A549 (cell line): ENCODE measurements at regions not wholly inside any gene's neighbourhood (a gene's known extent, or its start where the extent isn't known, plus 50 kb on each side); places are given as distances from the start of the nearest gene placed in this dataset.
A peak's percentile ranks its signal among the peaks of the same experiment; 100 is the strongest.

ENCODE experiments used
- ATAC-seq, 2 experiments: fragments of 200-7000 bp in 1 of 2; fragments of >200 bp in 1 of 2; cut with Nextera tagmentation in 1 of 2; cut with Tn5 transposase in 1 of 2; 3 replicates each; pipeline versions ENCODE4 v1.8.0 to v1.9.1; 2018 to 2020; ENCODE audit warnings: mild to moderate bottlenecking in 1 of 2, moderate library complexity in 1 of 2
- CTCF ChIA-PET: fragments of 300-600 bp; sonication (Branson Sonifier 250); formaldehyde crosslinking; extraction: SDS; loops from one replicate; lab custom pipeline; 2021; ENCODE audit warnings: antibody characterized with exemption, inconsistent platforms; lab: Yijun Ruan, JAX
- POLR2A ChIA-PET: fragments of 350-600 bp; formaldehyde crosslinking; extraction: SDS; loops from one replicate; lab custom pipeline; 2021; ENCODE audit warnings: antibody characterized with exemption, inconsistent platforms; lab: Yijun Ruan, JAX
- DNase-seq, 2 experiments: peaks; one replicate each; pipeline versions ENCODE4 v3.0.0 to v3.0.0-alpha.2; 2011 to 2016; ENCODE audit warnings: low read depth in 1 of 2, low spot score in 1 of 2
- FAIRE-seq: peaks from 2 replicates; lab custom pipeline; 2011; peaks lifted over from hg19 to GRCh38; lab: Jason Lieb, UNC
- H3K27ac ChIP-seq, 2 experiments: fragments of >200 bp; sonication (Bioruptor Twin); formaldehyde crosslinking; 3 replicates each; pipeline ENCODE4 v1.5.1; 2016 to 2017
- H3K4me1 ChIP-seq: fragments of >200 bp; sonication (Bioruptor Twin); formaldehyde crosslinking; 3 replicates; pipeline ENCODE4 v1.6.1; 2016
- H3K4me2 ChIP-seq: fragments of >200 bp; sonication (Bioruptor Twin); formaldehyde crosslinking; 3 replicates; pipeline ENCODE4 v1.6.1; 2016
- H3K4me3 ChIP-seq: fragments of >200 bp; sonication (Bioruptor Twin); formaldehyde crosslinking; 3 replicates; pipeline ENCODE4 v1.5.1; 2016
- H3K9me3 ChIP-seq: fragments of >200 bp; sonication (Bioruptor Twin); formaldehyde crosslinking; 3 replicates; pipeline ENCODE4 v1.6.1; 2016
- BCL3 ChIP-seq: fragments of >200 bp; sonication (Bioruptor Twin); formaldehyde crosslinking; IDR thresholded peaks from 3 replicates; pipeline ENCODE4 v1.6.1; 2016
- BHLHE40 ChIP-seq: IDR thresholded peaks from 2 replicates; pipeline ENCODE4 v1.6.1; 2012; ENCODE audit warnings: low read depth, low read length, inconsistent platforms
- CBX2 ChIP-seq: fragments of 200-600 bp; sonication (generic); IDR thresholded peaks from 2 replicates; pipeline ENCODE4 v1.6.1; 2016; ENCODE audit warnings: low read depth, mild to moderate bottlenecking, borderline replicate concordance
- CBX8 ChIP-seq: fragments of 200-600 bp; sonication (generic); IDR thresholded peaks from 2 replicates; pipeline ENCODE4 v1.6.1; 2016
- CEBPB ChIP-seq, 2 experiments: fragments of >200 bp in 1 of 2; sonication (Bioruptor Twin) in 1 of 2; formaldehyde crosslinking in 1 of 2; IDR thresholded peaks; 2 replicates each; pipeline ENCODE4 v1.6.1; 2012 to 2016
- CTCF ChIP-seq: fragments of >200 bp; sonication (Bioruptor Twin); formaldehyde crosslinking; IDR thresholded peaks from 3 replicates; pipeline ENCODE4 v1.5.1; 2016
- EHF ChIP-seq: fragments of 250-450 bp; sonication (Bioruptor Pico); IDR thresholded peaks from 2 replicates; pipeline ENCODE4 v1.5.0; 2020; ENCODE audit warnings: mild to moderate bottlenecking
- EP300 ChIP-seq, 2 experiments: fragments of >200 bp; sonication (Bioruptor Twin); formaldehyde crosslinking; IDR thresholded peaks; 2 replicates in 1 of 2; 3 replicates in 1 of 2; pipeline ENCODE4 v1.6.1; 2016 to 2017
- ESRRA ChIP-seq: fragments of 150-350 bp; IDR thresholded peaks from 2 replicates; pipeline ENCODE4 v1.6.1; 2014; ENCODE audit warnings: mild to moderate bottlenecking, low read length, borderline replicate concordance
- FOSL2 ChIP-seq, 2 experiments: fragments of 450-650 bp in 1 of 2; fragments of >200 bp in 1 of 2; sonication (Bioruptor Twin) in 1 of 2; formaldehyde crosslinking; IDR thresholded peaks; 2 replicates each; pipeline versions ENCODE4 v1.5.0 to v1.6.1; 2016 to 2020; ENCODE audit warnings: mild to moderate bottlenecking in 1 of 2, moderate library complexity in 1 of 2
- GATA3 ChIP-seq: IDR thresholded peaks from 2 replicates; pipeline ENCODE4 v1.6.1; 2012; ENCODE audit warnings: borderline replicate concordance
- HDAC2 ChIP-seq: fragments of 200-600 bp; sonication (generic); IDR thresholded peaks from 2 replicates; pipeline ENCODE4 v1.6.1; 2016
- HES2 ChIP-seq: fragments of >200 bp; sonication (Bioruptor Twin); formaldehyde crosslinking; IDR thresholded peaks from 2 replicates; pipeline ENCODE4 v1.6.1; 2016
- HOXA7 ChIP-seq: fragments of 250-450 bp; sonication (Bioruptor Pico); IDR thresholded peaks from 2 replicates; pipeline ENCODE4 v1.5.0; 2020; ENCODE audit warnings: mild to moderate bottlenecking, moderate library complexity
- HOXB13 ChIP-seq: fragments of 250-450 bp; sonication (Bioruptor Pico); IDR thresholded peaks from 2 replicates; pipeline ENCODE4 v1.5.0; 2020; ENCODE audit warnings: low read depth, mild to moderate bottlenecking, moderate library complexity
- JUN ChIP-seq, 2 experiments: fragments of >200 bp; sonication (Bioruptor Twin); formaldehyde crosslinking; IDR thresholded peaks; 2 replicates in 1 of 2; 3 replicates in 1 of 2; pipeline ENCODE4 v1.6.1; 2016 to 2017
- JUNB ChIP-seq: fragments of >200 bp; sonication (Bioruptor Twin); formaldehyde crosslinking; IDR thresholded peaks from 2 replicates; pipeline ENCODE4 v1.6.1; 2016
- KDM5A ChIP-seq: fragments of 200-600 bp; sonication (generic); IDR thresholded peaks from 2 replicates; pipeline ENCODE4 v1.6.1; 2016; ENCODE audit warnings: antibody characterized with exemption, mild to moderate bottlenecking
- MAZ ChIP-seq: fragments of 150-350 bp; IDR thresholded peaks from 2 replicates; pipeline ENCODE4 v1.6.1; 2014; ENCODE audit warnings: antibody characterized with exemption, low read depth, low read length, borderline replicate concordance
- NFE2L2 ChIP-seq: fragments of 150-350 bp; conservative IDR thresholded peaks from 2 replicates; pipeline ENCODE4 v1.6.1; 2014; ENCODE audit warnings: low read length
- RAD21 ChIP-seq, 2 experiments: fragments of >200 bp in 1 of 2; sonication (Bioruptor Twin) in 1 of 2; formaldehyde crosslinking in 1 of 2; IDR thresholded peaks in 1 of 2; conservative IDR thresholded peaks in 1 of 2; 2 replicates in 1 of 2; 3 replicates in 1 of 2; pipeline ENCODE4 v1.6.1; 2012 to 2018; ENCODE audit warnings: inconsistent platforms in 1 of 2
- RARB ChIP-seq: fragments of 250-450 bp; sonication (Bioruptor Pico); IDR thresholded peaks from 2 replicates; pipeline ENCODE4 v1.8.0; 2021; ENCODE audit warnings: mild to moderate bottlenecking, moderate library complexity
- RNF2 ChIP-seq: fragments of 200-600 bp; sonication (generic); IDR thresholded peaks from 2 replicates; pipeline ENCODE4 v1.6.1; 2016; ENCODE audit warnings: low read depth, mild to moderate bottlenecking, antibody characterized with exemption, moderate library complexity, borderline replicate concordance
- SMC3 ChIP-seq: fragments of >200 bp; sonication (Bioruptor Twin); formaldehyde crosslinking; IDR thresholded peaks from 3 replicates; pipeline ENCODE4 v1.6.1; 2018; ENCODE audit warnings: inconsistent platforms
- SREBF2 ChIP-seq: fragments of 450-650 bp; IDR thresholded peaks from 2 replicates; pipeline ENCODE4 v1.6.1; 2014; ENCODE audit warnings: mild to moderate bottlenecking, moderate library complexity
- TFCP2L1 ChIP-seq: fragments of 250-450 bp; sonication (Bioruptor Pico); IDR thresholded peaks from 2 replicates; pipeline ENCODE4 v1.5.0; 2021; ENCODE audit warnings: mild to moderate bottlenecking
- ZFP36 ChIP-seq: fragments of 450-650 bp; IDR thresholded peaks from 2 replicates; pipeline ENCODE4 v1.6.1; 2014; ENCODE audit warnings: borderline replicate concordance; ENCODE audit not compliant: partially characterized antibody
- WGBS: methylation state at CpG from one replicate; pipeline ENCODE4 v1.1.6; 2017; ENCODE audit errors: missing lambda C conversion rate; 5-methylcytosine and 5-hydroxymethylcytosine counted together

- FAIRE-seq: no peak
Measured at GRCh38 chr2:150588506-150588870, 101.0 kb upstream of the RND3 start.

GRCh38 chr2:150587547-150588505 is 100.4 kb upstream of the RND3 start:
- Histone ChIP-seq H3K27ac (peak overlapping the region; percentile 75 to 83), H3K4me3 (no peak overlapping the region), H3K4me1 (peaks cover 48% of the 10 kb centered on the region), H3K9me3 (no peaks in the 10 kb centered on the region), H3K4me2 (peak overlapping the region; percentile 65)
- WGBS: 70% methylated on average over 10 of the region's 10 CpGs
- POLR2A ChIA-PET: interaction anchor here (1.4 kb wide), 1 partner anchor 13 kb away, joined by 10 read pairs; no protein-coding TSS in a partner anchor
- peak in 1 of 2 experiments; percentile 21; a peak in 1 of 6 replicates for ATAC-seq
- CTCF ChIA-PET: interaction anchor here (0.9 to 1.5 kb wide), 3 partner anchors 13 to 91 kb away, joined by 3 to 6 read pairs (median 4); no protein-coding TSS in a partner anchor
- no peak for FAIRE-seq
- TF ChIP-seq KDM5A (no peak), HDAC2 (no peak), HOXB13 (CRISPR knock-in tag) (no peak), EP300 (IDR thresholded peaks at IDR 0.05) (no peak), SREBF2 (no peak), TFCP2L1 (CRISPR knock-in tag) (no peak), BHLHE40 (no peak), EHF (no peak), ZFP36 (no peak), MAZ (no peak), NFE2L2 (no peak)
- peak in 1 of 2 experiments; percentile 38 for DNase-seq

More at GRCh38 chr2:150588506-150588870, 101.0 kb upstream of the RND3 start:
- no peak; a peak in 1 of 6 replicates for ATAC-seq
- TF ChIP-seq KDM5A (no peak), HOXA7 (CRISPR knock-in tag) (no peak), CBX8 (no peak), SREBF2 (no peak), RNF2 (no peak), CBX2 (no peak), ESRRA (no peak), CTCF (no peak)
- TF ChIP-seq, all 56 proteins: peak for 0
- H3K27ac ChIP-seq: peak overlapping the region; percentile 75 to 83
- POLR2A ChIA-PET: interaction anchor here (0.6 kb wide), 1 partner anchor 12 kb away, joined by 3 read pairs; no protein-coding TSS in a partner anchor
- WGBS: 83% methylated on average over 2 of the region's 2 CpGs
- no peak for DNase-seq
- peak overlapping the region; percentile 65 for H3K4me2 ChIP-seq
- H3K4me3 ChIP-seq: no peak overlapping the region
- H3K4me1 ChIP-seq: peaks cover 48% of the 10 kb centered on the region
- H3K9me3 ChIP-seq: no peaks in the 10 kb centered on the region
- CTCF ChIA-PET: interaction anchor here (1.1 kb wide), 1 partner anchor 993 kb away, joined by 3 read pairs; no protein-coding TSS in a partner anchor

GRCh38 chr2:150586858-150587257 is 99.4 kb upstream of the RND3 start:
- peak; percentile 92 to 97 for ATAC-seq
- peak overlapping the region; percentile 65 for H3K4me2 ChIP-seq
- POLR2A ChIA-PET: interaction anchor here (1.4 kb wide), 1 partner anchor 14 kb away, joined by 10 read pairs; no protein-coding TSS in a partner anchor

More at GRCh38 chr2:150586858-150587257, 99.4 kb upstream of the RND3 start:
- H3K9me3 ChIP-seq: no peaks in the 10 kb centered on the region
- peaks cover 41% of the 10 kb centered on the region for H3K4me1 ChIP-seq
- CTCF ChIA-PET: interaction anchor here (1.4 to 1.5 kb wide), 2 partner anchors 13 to 90 kb away, joined by 3 to 6 read pairs; no protein-coding TSS in a partner anchor
- DNase-seq: peak; percentile 32 to 83
- peak overlapping the region; percentile 75 to 83 for H3K27ac ChIP-seq
- no peak overlapping the region for H3K4me3 ChIP-seq
- no peak for FAIRE-seq
- 7% methylated on average over 3 of the region's 3 CpGs for WGBS
- TF ChIP-seq HES2 (peak; percentile 88), CTCF (no peak), JUN (IDR thresholded peaks at IDR 0.05) (peak; percentile 66 to 67; a peak in 3 of 5 replicates), EP300 (IDR thresholded peaks at IDR 0.05) (peak; percentile 87 to 89; a peak in 4 of 5 replicates), JUNB (peak; percentile 94), BCL3 (peak; percentile 46; the same call in 1 of the 3 replicates), RNF2 (no peak), GATA3 (peak; percentile 71; the same call in 1 of the 2 replicates), HOXA7 (CRISPR knock-in tag) (no peak), FOSL2 (IDR thresholded peaks at IDR 0.05) (peak; percentile 70), FOSL2 (CRISPR knock-in tag; IDR thresholded peaks at IDR 0.05) (peak; percentile 89), RARB (CRISPR knock-in tag) (peak; percentile 47; the same call in 1 of the 2 replicates), RAD21 (conservative IDR thresholded peaks at IDR 0.05 in 1 of 2, IDR thresholded peaks at IDR 0.05 in 1 of 2) (peak in 1 of 2 experiments; percentile 47; a peak in 2 of 5 replicates), SMC3 (peak; percentile 42; the same call in 1 of the 3 replicates), CEBPB (IDR thresholded peaks at IDR 0.05) (peak; percentile 84 to 90)
